ENCODE measurements at regions not wholly inside any gene's neighbourhood (a gene's known extent, or its start where the extent isn't known, plus 50 kb on each side); places are given as distances from the start of the nearest gene placed in this dataset.

DNA sequence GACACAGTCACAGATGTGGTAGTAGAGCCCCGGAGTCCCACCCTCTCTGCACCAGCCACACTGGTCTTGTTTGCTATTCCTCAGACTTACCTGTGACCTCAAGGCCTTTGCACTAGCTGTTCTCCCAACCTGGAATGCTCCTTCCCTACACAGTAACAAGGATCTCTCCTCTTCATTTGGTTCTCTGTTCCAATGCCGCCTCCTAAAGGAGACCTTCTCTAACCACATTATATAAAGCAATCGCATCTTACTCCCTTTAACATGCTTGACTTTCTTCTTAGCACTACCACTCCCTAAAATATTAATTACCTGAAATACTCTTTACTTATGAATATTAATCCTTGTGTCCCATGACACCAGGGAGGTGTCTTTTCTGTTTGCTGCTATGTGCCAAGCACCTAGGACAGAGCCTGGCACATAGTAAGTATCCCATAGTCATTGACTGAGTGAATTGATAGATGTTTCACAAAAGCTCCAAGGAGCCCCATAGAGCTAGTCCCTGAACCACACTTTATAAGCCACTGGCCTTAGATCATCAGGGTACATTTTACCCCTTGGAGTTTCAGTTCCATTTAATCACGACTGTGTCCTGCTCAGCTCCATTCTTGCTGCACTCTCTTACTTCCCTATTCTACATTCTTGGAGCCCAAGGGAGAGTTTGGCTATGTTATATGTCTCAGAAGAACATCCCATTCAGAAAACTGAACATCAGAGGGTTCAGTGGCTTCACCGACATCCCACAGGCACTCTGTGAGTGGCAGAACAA lies 312.7 kb downstream of the RAB28 start:
- no peak for DNase-seq
- no peak overlapping the region for H3K27ac ChIP-seq
- WGBS, 4 donors: 90 to 97% (median 94%) methylated on average over 5 of the region's 5 CpGs
- intact Hi-C loops (cut with DNase I): no loop called here
- no peak for ATAC-seq
- peaks cover 0 to 2% (median 0%) of the 10 kb centered on the region in 12 donors for H3K4me1 ChIP-seq
- H3K4me3 ChIP-seq: no peak overlapping the region
- H3K36me3 ChIP-seq: no peaks in the 10 kb centered on the region
- H3K9me3 ChIP-seq: no peaks in the 10 kb centered on the region
- TF ChIP-seq POLR2A (IDR thresholded peaks at IDR 0.05) (no peak), CTCF (IDR thresholded peaks at IDR 0.05) (no peak)
- no peaks in the 10 kb centered on the region for H3K27me3 ChIP-seq

DNA sequence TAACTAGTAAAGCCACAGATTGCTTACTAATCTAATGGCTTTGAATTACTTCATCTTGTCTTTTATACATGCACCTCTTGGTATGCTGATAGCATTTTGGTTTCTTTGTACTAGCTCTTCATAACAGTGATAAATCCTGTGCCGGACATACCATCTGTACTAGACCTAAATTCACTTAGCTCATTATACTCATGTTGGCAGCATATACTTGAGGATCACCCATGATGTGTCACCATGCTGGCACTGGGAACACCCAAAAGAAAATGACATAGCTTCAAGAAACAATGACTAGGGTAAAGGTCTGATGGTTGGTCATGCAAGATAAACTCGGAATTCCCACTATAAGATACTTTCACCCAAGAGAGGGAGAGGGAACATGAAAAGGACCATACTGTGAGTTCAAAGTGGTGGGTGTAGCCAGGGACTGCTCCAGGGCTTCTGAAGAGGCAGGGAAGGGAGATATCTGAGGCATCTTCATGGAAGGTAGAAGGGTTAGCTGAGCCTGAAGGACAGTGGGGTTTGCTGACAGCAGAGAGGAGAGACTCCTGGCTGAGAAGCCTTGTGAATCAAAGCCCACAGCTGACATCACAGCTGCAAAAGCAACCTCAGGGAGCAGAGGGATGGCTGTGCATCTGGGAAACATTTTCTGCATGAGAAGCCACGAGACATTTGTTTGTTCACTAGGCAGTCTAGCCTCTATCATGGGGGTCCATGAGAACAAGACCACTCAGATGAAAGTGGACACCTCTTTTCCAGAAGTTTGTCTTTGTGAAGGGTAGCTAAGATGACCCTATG lies 314.2 kb downstream of the RAB28 start:
- no peaks in the 10 kb centered on the region for H3K9me3 ChIP-seq
- no peak overlapping the region for H3K4me3 ChIP-seq
- 62 to 85% (median 78%) methylated on average over 3 of the region's 3 CpGs for WGBS, 4 donors
- ATAC-seq (no peak), DNase-seq (no peak)
- H3K36me3 ChIP-seq: no peaks in the 10 kb centered on the region
- H3K4me1 ChIP-seq: no peaks in the 10 kb centered on the region
- TF ChIP-seq CTCF (IDR thresholded peaks at IDR 0.05): no peak
- no peak for TF ChIP-seq POLR2A (IDR thresholded peaks at IDR 0.05)
- no peak overlapping the region for H3K27ac ChIP-seq
- intact Hi-C loops (cut with DNase I): no loop called here
- H3K27me3 ChIP-seq: no peaks in the 10 kb centered on the region

DNA sequence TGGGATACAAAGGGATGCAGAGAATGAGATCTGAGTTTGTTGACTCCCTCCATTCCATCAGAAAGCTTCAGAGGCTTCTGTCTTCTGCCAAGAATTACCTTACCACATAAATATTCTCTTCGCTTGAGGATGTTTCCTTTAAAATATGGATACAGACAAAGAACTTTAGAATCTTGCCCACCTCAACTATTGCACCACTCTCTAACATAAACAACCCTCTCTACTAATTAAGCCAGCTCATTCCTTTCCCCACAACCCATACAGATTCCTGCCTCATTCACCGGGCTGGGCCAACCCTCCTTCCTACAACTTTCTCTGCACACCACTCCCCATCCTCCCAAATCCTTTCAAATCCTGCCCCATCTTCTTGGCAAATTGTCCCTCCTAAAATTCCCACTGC lies 315.8 kb downstream of the RAB28 start:
- H3K27me3 ChIP-seq: no peaks in the 10 kb centered on the region
- no peak for TF ChIP-seq CTCF (IDR thresholded peaks at IDR 0.05)
- TF ChIP-seq POLR2A (IDR thresholded peaks at IDR 0.05): no peak
- intact Hi-C loops (cut with DNase I): no loop called here
- no peak overlapping the region for H3K4me3 ChIP-seq
- WGBS, 4 donors: 82 to 87% (median 86%) methylated on average over 2 of the region's 2 CpGs
- H3K27ac ChIP-seq: no peak overlapping the region
- ATAC-seq: no peak
- no peaks in the 10 kb centered on the region for H3K9me3 ChIP-seq
- H3K36me3 ChIP-seq: no peaks in the 10 kb centered on the region
- DNase-seq: no peak
- no peaks in the 10 kb centered on the region for H3K4me1 ChIP-seq

DNA sequence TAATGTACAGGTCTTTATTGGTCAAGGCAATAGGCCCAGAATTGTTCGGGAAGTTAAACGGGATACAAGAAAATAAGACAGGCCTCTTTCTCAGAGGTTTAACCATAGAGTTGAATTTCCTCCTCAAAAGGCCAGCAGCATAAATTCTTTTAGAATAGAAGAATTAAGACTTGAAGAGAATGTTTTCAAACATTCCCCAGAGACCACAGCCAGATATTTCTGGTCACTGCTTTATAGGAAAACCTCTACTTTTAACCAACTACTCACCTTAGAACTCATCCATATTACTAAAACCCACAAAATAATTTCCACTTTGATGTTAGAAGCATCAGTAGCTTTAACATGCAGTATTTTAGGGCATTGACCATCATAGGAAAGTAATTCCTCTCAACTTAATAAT lies 317.9 kb downstream of the RAB28 start:
- intact Hi-C loops (cut with DNase I): no loop called here

More for the DNA sequence above, 317.9 kb downstream of the RAB28 start:
- peaks cover 0 to 3% (median 0%) of the 10 kb centered on the region in 12 donors for H3K4me1 ChIP-seq
- DNase-seq: no peak
- TF ChIP-seq POLR2A (IDR thresholded peaks at IDR 0.05) (no peak), CTCF (IDR thresholded peaks at IDR 0.05) (no peak)
- H3K9me3 ChIP-seq: no peaks in the 10 kb centered on the region
- H3K36me3 ChIP-seq: no peaks in the 10 kb centered on the region
- WGBS, 4 donors: 70 to 88% (median 81%) methylated on average over 2 of the region's 2 CpGs
- no peak for ATAC-seq
- no peak overlapping the region for H3K27ac ChIP-seq
- H3K27me3 ChIP-seq: no peaks in the 10 kb centered on the region
- no peak overlapping the region for H3K4me3 ChIP-seq

All from heart left ventricle (tissue), 16 donors.